HG02970 (cell line): ENCODE measurements at regions not wholly inside any gene's neighbourhood (a gene's known extent, or its start where the extent isn't known, plus 50 kb on each side); places are given as distances from the start of the nearest gene placed in this dataset.

ENCODE experiments used
- ATAC-seq: cut with Tn5 transposase; IDR thresholded peaks from one replicate; pipeline ENCODE4 v1.9.1; 2021; ENCODE audit warnings: mild to moderate bottlenecking, moderate library complexity, moderate number of reproducible peaks; ENCODE audit not compliant: unreplicated experiment, low FRiP score

- no peak for ATAC-seq
Observed at GRCh38 chr1:75668813-75669212, 55.7 kb upstream of the ACADM start.

GRCh38 chr1:75671708-75672107 is 52.8 kb upstream of the ACADM start:
- ATAC-seq: peak; percentile 62

DNA sequence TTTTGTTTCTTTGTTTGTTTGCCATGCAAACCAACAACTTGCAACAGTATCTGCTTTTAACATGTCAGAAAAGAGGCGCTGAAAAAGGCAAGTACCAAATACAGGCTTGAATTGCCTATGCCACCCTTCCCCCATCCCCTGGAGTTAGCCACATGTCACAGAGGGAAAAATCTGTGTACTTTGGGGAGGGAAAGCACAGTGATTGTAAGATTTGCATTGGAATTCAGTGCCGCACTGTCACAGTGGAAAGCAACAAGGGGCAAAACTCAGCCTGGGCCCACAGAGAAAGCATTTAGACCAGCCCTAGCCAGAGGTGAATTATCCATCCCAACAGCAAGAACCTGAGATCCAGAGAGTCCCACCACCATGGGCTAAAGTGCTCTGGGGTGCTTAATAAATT is 52.4 kb upstream of the ACADM start:
- no peak for ATAC-seq

- no peak for ATAC-seq
Observed at GRCh38 chr1:75672528-75673393, 51.7 kb upstream of the ACADM start.

- no peak for ATAC-seq
Observed at GRCh38 chr1:75673399-75673798, 51.1 kb upstream of the ACADM start.

- no peak for ATAC-seq
Observed at GRCh38 chr1:75673885-75674284, 50.6 kb upstream of the ACADM start.
